ENCODE measurements at regions not wholly inside any gene's neighbourhood (a gene's known extent, or its start where the extent isn't known, plus 50 kb on each side); places are given as distances from the start of the nearest gene placed in this dataset.

- Mint-ChIP-seq H3K4me1 (ENCODE audit: low read depth) (peaks cover 42% of the 10 kb centered on the region), H3K36me3 (ENCODE audit: low read depth) (peaks cover 10% of the 10 kb centered on the region), H3K4me3 (no peak overlapping the region), H3K27me3 (no peaks in the 10 kb centered on the region), H3K27ac (no peak overlapping the region), H3K9me3 (no peaks in the 10 kb centered on the region)
- no peak for ATAC-seq
- no peak for DNase-seq
- intact Hi-C loops (cut with micrococcal nuclease), result no loop called here
- CTCF ChIA-PET, result no interaction called here
- TF ChIP-seq CTCF (IDR thresholded peaks at IDR 0.05), result no peak
- POLR2A ChIA-PET, result no interaction called here
Measured at GRCh38 chr10:9003122-9003521, 948.6 kb downstream of the GATA3 start.

- no peak for TF ChIP-seq CTCF (IDR thresholded peaks at IDR 0.05)
- intact Hi-C loops (cut with micrococcal nuclease), result no loop called here
- no peak for ATAC-seq
Measured at GRCh38 chr10:9004736-9005135, 950.2 kb downstream of the GATA3 start.

GRCh38 chr10:9009505-9009904 is 955.0 kb downstream of the GATA3 start:
- ChIA-PET POLR2A (interaction anchor here (1.0 to 1.7 kb wide), 3 partner anchors 12 to 27 kb away, joined by 3 to 9 read pairs (median 5); no protein-coding TSS in a partner anchor), CTCF (interaction anchor here (1.5 to 1.6 kb wide), 2 partner anchors 48 to 87 kb away, joined by 3 to 5 read pairs; no protein-coding TSS in a partner anchor)
- DNase-seq (no peak), ATAC-seq (no peak)
- H3K4me1 Mint-ChIP-seq (ENCODE audit: low read depth), result peaks cover 66% of the 10 kb centered on the region
- intact Hi-C loops (cut with micrococcal nuclease), result no loop called here
- H3K4me3 Mint-ChIP-seq, result no peak overlapping the region
- no peak for TF ChIP-seq CTCF (IDR thresholded peaks at IDR 0.05)
- no peaks in the 10 kb centered on the region for H3K9me3 Mint-ChIP-seq
- H3K27ac Mint-ChIP-seq, result peak overlapping the region; percentile 87
- no peaks in the 10 kb centered on the region for H3K27me3 Mint-ChIP-seq
- H3K36me3 Mint-ChIP-seq (ENCODE audit: low read depth), result peaks cover 16% of the 10 kb centered on the region

More at GRCh38 chr10:9004736-9005135, 950.2 kb downstream of the GATA3 start:
- CTCF ChIA-PET, result no interaction called here
- Mint-ChIP-seq H3K27me3 (no peaks in the 10 kb centered on the region), H3K4me3 (no peak overlapping the region), H3K9me3 (no peaks in the 10 kb centered on the region), H3K4me1 (ENCODE audit: low read depth) (peaks cover 57% of the 10 kb centered on the region), H3K27ac (peak overlapping the region; percentile 67), H3K36me3 (ENCODE audit: low read depth) (peaks cover 11% of the 10 kb centered on the region)
- POLR2A ChIA-PET, result no interaction called here
- DNase-seq, result no peak

GRCh38 chr10:9010093-9010492 is 955.6 kb downstream of the GATA3 start:
- no peak for TF ChIP-seq CTCF (IDR thresholded peaks at IDR 0.05)
- peaks cover 66% of the 10 kb centered on the region for H3K4me1 Mint-ChIP-seq (ENCODE audit: low read depth)
- CTCF ChIA-PET, result interaction anchor here (1.1 to 1.6 kb wide), 3 partner anchors 47 to 86 kb away, joined by 3 to 5 read pairs (median 3); no protein-coding TSS in a partner anchor
- no peaks in the 10 kb centered on the region for H3K9me3 Mint-ChIP-seq
- no peaks in the 10 kb centered on the region for H3K27me3 Mint-ChIP-seq
- peak overlapping the region; percentile 40 for H3K4me3 Mint-ChIP-seq
- peak overlapping the region; percentile 87 for H3K27ac Mint-ChIP-seq
- intact Hi-C loops (cut with micrococcal nuclease), result loop anchor here (10.0 kb wide), 1 partner anchor 875 kb away; no protein-coding TSS in a partner anchor
- peak; percentile 71 for DNase-seq
- peak; percentile 76 for ATAC-seq
- POLR2A ChIA-PET, result interaction anchor here (1.4 to 1.7 kb wide), 2 partner anchors 11 to 26 kb away, joined by 5 to 9 read pairs; no protein-coding TSS in a partner anchor
- H3K36me3 Mint-ChIP-seq (ENCODE audit: low read depth), result peaks cover 22% of the 10 kb centered on the region

- peaks cover 68% of the 10 kb centered on the region for H3K4me1 Mint-ChIP-seq (ENCODE audit: low read depth)
- H3K9me3 Mint-ChIP-seq, result no peaks in the 10 kb centered on the region
- H3K27me3 Mint-ChIP-seq, result no peaks in the 10 kb centered on the region
- ChIA-PET CTCF (interaction anchor here (1.1 to 1.6 kb wide), 5 partner anchors 13 to 198 kb away, joined by 3 to 5 read pairs (median 3); no protein-coding TSS in a partner anchor), POLR2A (interaction anchor here (1.4 to 1.7 kb wide), 2 partner anchors 10 to 25 kb away, joined by 5 to 9 read pairs; no protein-coding TSS in a partner anchor)
- TF ChIP-seq CTCF (IDR thresholded peaks at IDR 0.05), result no peak
- peaks cover 23% of the 10 kb centered on the region for H3K36me3 Mint-ChIP-seq (ENCODE audit: low read depth)
- peak overlapping the region; percentile 61 for H3K27ac Mint-ChIP-seq
- intact Hi-C loops (cut with micrococcal nuclease), result loop anchor here (10.0 kb wide), 1 partner anchor 876 kb away; no protein-coding TSS in a partner anchor
- no peak for ATAC-seq
- DNase-seq, result no peak
- no peak overlapping the region for H3K4me3 Mint-ChIP-seq
Measured at GRCh38 chr10:9010931-9011670, 956.6 kb downstream of the GATA3 start.

All from activated CD8-positive, alpha-beta T cell treated with anti-CD3 and anti-CD28 coated beads for 36 hours (primary cell).